ENCODE measurements at regions not wholly inside any gene's neighbourhood (a gene's known extent, or its start where the extent isn't known, plus 50 kb on each side); places are given as distances from the start of the nearest gene placed in this dataset.
"Not testable (repeated sequence)": the region's sequence is repeated elsewhere in the genome, so short reads cannot be mapped to it uniquely, and the experiment has no call there.

DNA sequence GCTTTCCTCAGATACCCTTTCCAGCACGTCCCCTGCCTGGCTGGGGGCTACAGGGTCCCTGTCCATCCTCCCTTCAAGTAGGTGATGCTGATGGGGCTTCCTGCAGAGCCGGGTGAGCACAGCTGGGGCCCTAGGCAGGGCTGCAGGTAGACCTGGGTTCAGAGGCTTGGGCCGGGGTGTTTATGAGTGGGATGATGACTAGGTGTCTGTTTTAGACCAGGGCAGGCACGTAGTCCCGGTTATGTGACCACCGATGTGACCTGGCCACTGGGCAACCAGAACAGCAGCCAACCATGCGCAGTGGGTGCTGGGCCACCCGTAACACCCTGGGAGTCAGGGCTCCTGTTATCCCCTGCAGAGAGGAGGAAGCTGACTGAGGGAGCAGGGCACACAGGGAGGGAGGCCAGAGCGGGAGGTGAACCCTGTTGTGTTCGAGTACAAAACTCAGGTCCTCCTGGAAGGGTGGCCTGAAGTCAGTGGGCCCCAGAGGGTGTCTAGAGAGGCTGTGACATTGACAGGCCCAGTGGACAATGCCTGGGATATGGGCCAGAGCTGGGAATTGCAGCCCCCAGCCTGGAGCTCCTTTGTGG lies 101.6 kb downstream of the PLXNA1 start:
- intact Hi-C loops (cut with DNase I) = no loop called here
- no peak overlapping the region for H3K4me3 ChIP-seq
- H3K36me3 ChIP-seq = no peaks in the 10 kb centered on the region
- no peak for DNase-seq
- TF ChIP-seq, protein P1, sequence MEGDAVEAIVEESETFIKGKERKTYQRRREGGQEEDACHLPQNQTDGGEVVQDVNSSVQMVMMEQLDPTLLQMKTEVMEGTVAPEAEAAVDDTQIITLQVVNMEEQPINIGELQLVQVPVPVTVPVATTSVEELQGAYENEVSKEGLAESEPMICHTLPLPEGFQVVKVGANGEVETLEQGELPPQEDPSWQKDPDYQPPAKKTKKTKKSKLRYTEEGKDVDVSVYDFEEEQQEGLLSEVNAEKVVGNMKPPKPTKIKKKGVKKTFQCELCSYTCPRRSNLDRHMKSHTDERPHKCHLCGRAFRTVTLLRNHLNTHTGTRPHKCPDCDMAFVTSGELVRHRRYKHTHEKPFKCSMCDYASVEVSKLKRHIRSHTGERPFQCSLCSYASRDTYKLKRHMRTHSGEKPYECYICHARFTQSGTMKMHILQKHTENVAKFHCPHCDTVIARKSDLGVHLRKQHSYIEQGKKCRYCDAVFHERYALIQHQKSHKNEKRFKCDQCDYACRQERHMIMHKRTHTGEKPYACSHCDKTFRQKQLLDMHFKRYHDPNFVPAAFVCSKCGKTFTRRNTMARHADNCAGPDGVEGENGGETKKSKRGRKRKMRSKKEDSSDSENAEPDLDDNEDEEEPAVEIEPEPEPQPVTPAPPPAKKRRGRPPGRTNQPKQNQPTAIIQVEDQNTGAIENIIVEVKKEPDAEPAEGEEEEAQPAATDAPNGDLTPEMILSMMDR (IDR thresholded peaks at IDR 0.05) = no peak
- no peak for TF ChIP-seq POLR2A (IDR thresholded peaks at IDR 0.05)
- no peaks in the 10 kb centered on the region for H3K27me3 ChIP-seq
- no peaks in the 10 kb centered on the region for H3K4me1 ChIP-seq (ENCODE audit: insufficient read depth)
- no peaks in the 10 kb centered on the region for H3K9me3 ChIP-seq
- H3K27ac ChIP-seq = no peak overlapping the region
- WGBS, 3 donors = 76 to 82% (median 81%) methylated on average over 10 of the region's 10 CpGs

GRCh38 chr3:127085576-127085975 lies 102.7 kb downstream of the PLXNA1 start:
- 87 to 90% (median 89%) methylated on average over 13 of the region's 13 CpGs for WGBS, 3 donors
- Histone ChIP-seq H3K36me3 (no peaks in the 10 kb centered on the region), H3K27ac (no peak overlapping the region), H3K9me3 (no peaks in the 10 kb centered on the region), H3K4me3 (no peak overlapping the region), H3K27me3 (no peaks in the 10 kb centered on the region), H3K4me1 (ENCODE audit: insufficient read depth) (no peaks in the 10 kb centered on the region)
- no peak for DNase-seq
- intact Hi-C loops (cut with DNase I) = no loop called here
- TF ChIP-seq, protein P1 (IDR thresholded peaks at IDR 0.05) = no peak
- no peak for TF ChIP-seq POLR2A (IDR thresholded peaks at IDR 0.05)
- TF ChIP-seq EP300 (IDR thresholded peaks at IDR 0.05) = no peak

DNA sequence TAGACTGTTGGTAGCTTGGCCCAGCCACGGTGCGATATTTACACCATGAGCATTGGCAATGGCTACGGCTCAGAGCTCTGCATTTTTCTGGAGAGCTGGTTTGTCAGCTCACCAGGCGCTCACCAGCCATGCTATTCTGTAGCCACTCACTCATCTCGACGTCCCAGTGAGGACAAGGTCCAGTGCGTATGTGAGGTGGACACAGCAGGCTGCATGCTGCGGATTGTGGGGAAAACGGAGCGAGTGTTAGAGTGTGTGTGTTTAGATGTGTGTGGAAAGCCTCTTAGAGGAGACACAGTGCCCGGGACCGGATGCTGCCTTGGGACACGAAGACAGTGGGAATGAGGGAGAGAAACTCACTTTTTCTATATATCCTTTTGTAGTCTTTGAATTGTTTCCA lies 103.7 kb downstream of the PLXNA1 start:
- DNase-seq; H3K27ac ChIP-seq; intact Hi-C loops (cut with DNase I); H3K27me3 ChIP-seq; H3K36me3 ChIP-seq; H3K4me1 ChIP-seq (ENCODE audit: insufficient read depth); H3K4me3 ChIP-seq; H3K9me3 ChIP-seq: not testable (repeated sequence)
- WGBS, 3 donors = 85 to 92% (median 89%) methylated on average over 13 of the region's 13 CpGs

- no peaks in the 10 kb centered on the region for H3K36me3 ChIP-seq
- TF ChIP-seq EP300 (IDR thresholded peaks at IDR 0.05) (no peak), POLR2A (IDR thresholded peaks at IDR 0.05) (no peak)
- TF ChIP-seq, protein P1 (IDR thresholded peaks at IDR 0.05) = no peak
- WGBS, 3 donors = 88 to 95% (median 91%) methylated on average over 9 of the region's 9 CpGs
- no peak for DNase-seq
- no peaks in the 10 kb centered on the region for H3K4me1 ChIP-seq (ENCODE audit: insufficient read depth)
- H3K27me3 ChIP-seq = no peaks in the 10 kb centered on the region
- no peak overlapping the region for H3K27ac ChIP-seq
- H3K9me3 ChIP-seq = no peaks in the 10 kb centered on the region
- H3K4me3 ChIP-seq = no peak overlapping the region
- intact Hi-C loops (cut with DNase I) = no loop called here
These were observed 104.5 kb downstream of the PLXNA1 start for GRCh38 chr3:127087441-127087840.

DNA sequence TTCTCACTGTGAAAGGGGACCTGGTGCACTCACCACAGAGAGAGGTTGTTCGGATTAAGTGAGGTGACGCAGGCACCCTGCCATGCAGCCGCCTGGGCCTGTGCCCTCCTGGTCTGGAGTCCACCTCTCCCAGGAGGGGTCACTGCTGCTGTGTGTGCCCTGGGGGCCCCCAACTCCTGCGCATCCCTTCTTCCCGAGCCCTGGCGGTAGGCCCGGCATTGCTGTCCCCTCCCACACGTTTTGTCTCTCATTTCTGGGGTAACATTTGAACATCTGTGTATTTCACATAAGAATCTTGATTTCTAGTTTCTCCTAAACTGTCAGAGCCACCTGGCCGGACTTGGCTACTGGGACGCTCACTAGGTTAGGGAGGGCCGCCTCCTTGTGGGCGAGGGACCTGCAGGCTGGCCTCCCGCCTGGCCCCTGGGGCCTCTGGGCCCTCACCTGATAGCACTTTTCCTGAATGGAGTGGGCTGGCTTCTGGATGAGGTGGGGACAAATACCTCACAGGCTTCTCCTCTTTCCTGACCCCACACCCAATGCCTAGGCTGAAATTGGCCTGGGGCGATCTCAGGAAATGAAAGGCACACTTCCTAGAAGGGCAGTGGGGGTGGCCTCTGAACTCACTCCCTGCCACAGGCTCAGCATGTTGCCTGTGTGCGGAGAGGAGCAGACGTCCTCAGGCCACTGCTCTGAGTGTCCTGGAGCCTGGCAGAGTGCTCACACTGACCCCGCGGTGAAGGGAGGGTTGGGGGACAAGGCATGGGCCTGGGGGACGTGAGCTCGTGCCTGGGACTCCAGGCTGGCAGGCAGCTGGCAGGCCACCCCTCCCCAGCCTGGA lies 104.2 kb upstream of the PRR23E start:
- Histone ChIP-seq H3K27me3 (no peaks in the 10 kb centered on the region), H3K27ac (no peak overlapping the region), H3K36me3 (no peaks in the 10 kb centered on the region), H3K4me3 (no peak overlapping the region), H3K4me1 (ENCODE audit: insufficient read depth) (no peaks in the 10 kb centered on the region), H3K9me3 (no peaks in the 10 kb centered on the region)
- DNase-seq = no peak
- 52 to 59% (median 52%) methylated on average over 20 of the region's 20 CpGs for WGBS, 3 donors
- TF ChIP-seq, protein P1 (IDR thresholded peaks at IDR 0.05) = no peak
- TF ChIP-seq POLR2A (IDR thresholded peaks at IDR 0.05) (no peak), EP300 (IDR thresholded peaks at IDR 0.05) (no peak)
- intact Hi-C loops (cut with DNase I) = no loop called here

Measured in ovary (tissue), 7 donors.